Vagina (tissue), 2 donors: ENCODE measurements at regions not wholly inside any gene's neighbourhood (a gene's known extent, or its start where the extent isn't known, plus 50 kb on each side); places are given as distances from the start of the nearest gene placed in this dataset.

Source experiments
- POLR2AphosphoS5 ChIP-seq, 2 donors: sonication (generic); formaldehyde crosslinking; IDR thresholded peaks; one replicate each; pipeline ENCODE4 v1.9.0; 2017; ENCODE audit warnings: antibody characterized with exemption in 2 of 2, mild to moderate bottlenecking in 2 of 2, low read depth in 1 of 2; ENCODE audit not compliant: insufficient read depth in 1 of 2
- TF ChIP-seq, protein P1 (sequence below), 3 experiments: fragments of 450-650 bp in 2 of 3; fragments of 200-600 bp in 1 of 3; sonication (generic) in 1 of 3; IDR thresholded peaks; one replicate each; pipeline ENCODE4 v1.5.1; 2017 to 2019; ENCODE audit warnings: antibody characterized with exemption in 3 of 3, mild to moderate bottlenecking in 2 of 3, moderate library complexity in 2 of 3

DNA sequence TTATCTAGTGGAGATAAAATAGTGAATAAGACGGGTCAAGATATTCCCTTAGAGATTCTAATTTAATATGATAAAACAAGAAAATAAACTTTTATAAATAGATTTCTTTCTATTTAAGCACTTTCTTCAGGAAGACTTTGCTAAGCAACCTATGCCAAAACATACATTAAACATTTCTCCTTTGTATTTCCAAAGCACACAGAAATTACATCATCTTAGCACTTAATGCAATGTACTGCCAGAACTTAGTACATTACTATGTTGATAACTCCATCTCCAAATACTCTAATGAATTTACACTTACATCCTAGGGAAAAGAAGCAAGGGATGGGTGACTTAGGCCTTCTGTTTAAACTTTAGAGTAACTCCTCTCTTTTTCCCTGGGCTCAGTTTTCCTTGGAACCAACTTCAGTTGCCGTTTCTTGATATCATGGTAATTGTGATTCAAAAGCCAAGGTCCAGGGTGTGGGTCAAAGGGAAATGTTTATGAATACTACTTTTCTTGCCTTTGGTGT, 322.6 kb upstream of the PCDH20 start:
- TF ChIP-seq, protein P1, sequence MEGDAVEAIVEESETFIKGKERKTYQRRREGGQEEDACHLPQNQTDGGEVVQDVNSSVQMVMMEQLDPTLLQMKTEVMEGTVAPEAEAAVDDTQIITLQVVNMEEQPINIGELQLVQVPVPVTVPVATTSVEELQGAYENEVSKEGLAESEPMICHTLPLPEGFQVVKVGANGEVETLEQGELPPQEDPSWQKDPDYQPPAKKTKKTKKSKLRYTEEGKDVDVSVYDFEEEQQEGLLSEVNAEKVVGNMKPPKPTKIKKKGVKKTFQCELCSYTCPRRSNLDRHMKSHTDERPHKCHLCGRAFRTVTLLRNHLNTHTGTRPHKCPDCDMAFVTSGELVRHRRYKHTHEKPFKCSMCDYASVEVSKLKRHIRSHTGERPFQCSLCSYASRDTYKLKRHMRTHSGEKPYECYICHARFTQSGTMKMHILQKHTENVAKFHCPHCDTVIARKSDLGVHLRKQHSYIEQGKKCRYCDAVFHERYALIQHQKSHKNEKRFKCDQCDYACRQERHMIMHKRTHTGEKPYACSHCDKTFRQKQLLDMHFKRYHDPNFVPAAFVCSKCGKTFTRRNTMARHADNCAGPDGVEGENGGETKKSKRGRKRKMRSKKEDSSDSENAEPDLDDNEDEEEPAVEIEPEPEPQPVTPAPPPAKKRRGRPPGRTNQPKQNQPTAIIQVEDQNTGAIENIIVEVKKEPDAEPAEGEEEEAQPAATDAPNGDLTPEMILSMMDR (IDR thresholded peaks at IDR 0.05), result no peak
- TF ChIP-seq POLR2AphosphoS5 (IDR thresholded peaks at IDR 0.05; ENCODE audit: insufficient read depth in 1 of 2, low read depth in 1 of 2), result no peak
